GM12878 (cell line): ENCODE measurements at regions not wholly inside any gene's neighbourhood (a gene's known extent, or its start where the extent isn't known, plus 50 kb on each side); places are given as distances from the start of the nearest gene placed in this dataset.

ENCODE experiments used
- ATAC-seq: fragments of 200-7000 bp; cut with Tn5 transposase; 3 replicates; pipeline ENCODE4 v1.9.1; 2020; ENCODE audit warnings: mild to moderate bottlenecking, moderate library complexity
- BruUV-seq: library from RNA; stranded (reverse); fragments of 400-500 nt; replicated peaks from 2 replicates; lab custom pipeline; 2021; lab: Mats Ljungman, UMichigan
- CTCF ChIA-PET: fragments of 300-600 bp; sonication (Branson Sonifier 250); formaldehyde crosslinking; extraction: SDS; loops from one replicate; lab custom pipeline; 2021; ENCODE audit warnings: inconsistent platforms; lab: Yijun Ruan, JAX
- POLR2A ChIA-PET: fragments of 350-600 bp; formaldehyde crosslinking; extraction: SDS; loops from one replicate; lab custom pipeline; 2021; ENCODE audit warnings: inconsistent platforms; lab: Charles Lee
- RAD21 ChIA-PET: fragments of 300-600 bp; sonication (Branson Sonifier 250); formaldehyde crosslinking; loops from one replicate; lab custom pipeline; 2023; ENCODE audit warnings: antibody characterized with exemption; ENCODE audit not compliant: unreplicated experiment; lab: Charles Lee
- SMC1A ChIA-PET: fragments of 300-600 bp; sonication (Branson Sonifier 250); formaldehyde crosslinking; loops from one replicate; lab custom pipeline; 2023; ENCODE audit not compliant: unreplicated experiment, uncharacterized antibody; lab: Charles Lee
- DNase-seq: peaks from one replicate; pipeline ENCODE4 v3.0.0-alpha.2; 2011; ENCODE audit warnings: low read depth, low spot score
- FAIRE-seq: peaks from 3 replicates; lab custom pipeline; 2011; peaks lifted over from hg19 to GRCh38; lab: Jason Lieb, UNC
- H2AFZ ChIP-seq: 2 replicates; pipeline ENCODE4 v1.6.0; 2011; ENCODE audit warnings: low read depth, low read length, control low read depth; ENCODE audit not compliant: control insufficient read depth
- H3K27ac ChIP-seq: 2 replicates; pipeline ENCODE4 v1.5.1; 2011; ENCODE audit warnings: control low read depth; ENCODE audit not compliant: control insufficient read depth, insufficient read depth
- H3K27me3 ChIP-seq, 2 experiments: replicated peaks in 1 of 2; 2 replicates each; pipeline versions ENCODE4 v1.6.0 to v1.6.1; 2011; ENCODE audit warnings: low read length in 1 of 2; ENCODE audit not compliant: control insufficient read depth in 2 of 2, insufficient read depth in 2 of 2
- H3K36me3 ChIP-seq, 2 experiments: 2 replicates each; pipeline ENCODE4 v1.5.1; 2011; ENCODE audit warnings: low read length in 1 of 2; ENCODE audit not compliant: control insufficient read depth in 2 of 2, insufficient read depth in 2 of 2
- H3K4me1 ChIP-seq: 2 replicates; pipeline ENCODE4 v1.6.1; 2011; ENCODE audit warnings: mild to moderate bottlenecking, low read length, moderate library complexity, mixed read lengths; ENCODE audit not compliant: control insufficient read depth, insufficient read depth
- H3K4me2 ChIP-seq: 2 replicates; pipeline ENCODE4 v1.6.0; 2011; ENCODE audit warnings: control low read depth; ENCODE audit not compliant: control insufficient read depth, insufficient read depth
- H3K4me3 ChIP-seq: fragments of 200-600 bp; sonication (generic); 2 replicates; pipeline ENCODE4 v1.5.1; 2016
- H3K79me2 ChIP-seq: 2 replicates; pipeline ENCODE4 v1.6.0; 2011; ENCODE audit warnings: low read length; ENCODE audit not compliant: control insufficient read depth, insufficient read depth
- H3K9ac ChIP-seq: 2 replicates; pipeline ENCODE4 v1.8.0; 2011; ENCODE audit warnings: low read length, control low read depth, mixed read lengths; ENCODE audit not compliant: control insufficient read depth, insufficient read depth
- H3K9me3 ChIP-seq: replicated peaks from 3 replicates; pipeline ENCODE4 v1.5.1; 2011; ENCODE audit warnings: mild to moderate bottlenecking, low read length; ENCODE audit not compliant: control insufficient read depth, insufficient read depth
- H4K20me1 ChIP-seq: 2 replicates; pipeline ENCODE4 v1.6.0; 2011; ENCODE audit not compliant: control insufficient read depth, insufficient read depth
- BMI1 ChIP-seq: fragments of 450-650 bp; IDR thresholded peaks from 2 replicates; pipeline ENCODE4 v1.6.1; 2016; ENCODE audit warnings: mild to moderate bottlenecking, moderate library complexity, borderline replicate concordance
- CBFB ChIP-seq: IDR thresholded peaks from 2 replicates; pipeline ENCODE4 v1.6.1; 2016; ENCODE audit warnings: antibody characterized with exemption, low read depth
- CBX3 ChIP-seq: fragments of 200-600 bp; sonication (generic); IDR thresholded peaks from 2 replicates; pipeline ENCODE4 v1.6.1; 2016; ENCODE audit warnings: low read depth, borderline replicate concordance
- HDAC6 ChIP-seq: fragments of 200-600 bp; sonication (generic); IDR thresholded peaks from one replicate; pipeline ENCODE4 v1.8.0; 2017; ENCODE audit warnings: antibody characterized with exemption; ENCODE audit not compliant: unreplicated experiment
- HDGF ChIP-seq: fragments of 450-650 bp; IDR thresholded peaks from 2 replicates; pipeline ENCODE4 v1.6.1; 2016; ENCODE audit warnings: antibody characterized with exemption
- IKZF2 ChIP-seq, 2 experiments: fragments of 450-650 bp; IDR thresholded peaks; 2 replicates each; pipeline ENCODE4 v1.6.1; 2017; ENCODE audit warnings: mild to moderate bottlenecking in 2 of 2, moderate library complexity in 2 of 2
- IRF3 ChIP-seq: fragments of 450-650 bp; IDR thresholded peaks from 2 replicates; pipeline ENCODE4 v1.6.1; 2014; ENCODE audit warnings: mild to moderate bottlenecking
- MXI1 ChIP-seq: fragments of 150-350 bp; IDR thresholded peaks from 2 replicates; pipeline ENCODE4 v1.6.1; 2011; ENCODE audit warnings: low read depth, mild to moderate bottlenecking, inconsistent platforms, low read length, improper control_type of control experiment
- NR2F1 ChIP-seq: fragments of 450-650 bp; conservative IDR thresholded peaks from 2 replicates; pipeline ENCODE4 v1.6.1; 2017; ENCODE audit warnings: mild to moderate bottlenecking
- RAD21 ChIP-seq: IDR thresholded peaks from 2 replicates; pipeline ENCODE4 v1.6.1; 2011; ENCODE audit warnings: mild to moderate bottlenecking, low read depth, low read length, moderate library complexity; ENCODE audit not compliant: insufficient read depth
- RAD51 ChIP-seq: fragments of 450-650 bp; IDR thresholded peaks from 2 replicates; pipeline ENCODE4 v1.6.1; 2016; ENCODE audit warnings: moderate library complexity, mild to moderate bottlenecking, inconsistent platforms
- RELA ChIP-seq: fragments of 450-650 bp; IDR thresholded peaks from 2 replicates; pipeline ENCODE4 v1.8.0; 2014; ENCODE audit warnings: borderline replicate concordance; ENCODE audit not compliant: partially characterized antibody
- RFX5 ChIP-seq: IDR thresholded peaks from 2 replicates; pipeline ENCODE4 v1.6.1; 2011; ENCODE audit warnings: low read depth, low read length, improper control_type of control experiment
- SMAD1 ChIP-seq: fragments of 450-650 bp; IDR thresholded peaks from 2 replicates; pipeline ENCODE4 v1.6.1; 2018; ENCODE audit warnings: mild to moderate bottlenecking, low read depth; ENCODE audit not compliant: partially characterized antibody
- TCF12 ChIP-seq: IDR thresholded peaks from 2 replicates; pipeline ENCODE4 v1.6.1; 2011; ENCODE audit warnings: low read depth, mild to moderate bottlenecking, low read length
- YBX1 ChIP-seq: fragments of 450-650 bp; IDR thresholded peaks from 2 replicates; pipeline ENCODE4 v1.6.1; 2016; ENCODE audit warnings: antibody characterized with exemption
- ZBTB11 ChIP-seq: fragments of 450-650 bp; formaldehyde crosslinking; IDR thresholded peaks from 2 replicates; pipeline ENCODE4 v1.5.0; 2022; ENCODE audit warnings: mild to moderate bottlenecking, missing genetic modification characterization
- WGBS: methylation state at CpG from one replicate; pipeline ENCODE4 v1.1.6; 2016; ENCODE audit warnings: low lambda C conversion rate; ENCODE audit not compliant: insufficient replicate concordance, insufficient coverage; ENCODE audit errors: missing lambda C conversion rate; 5-methylcytosine and 5-hydroxymethylcytosine counted together
- in situ Hi-C: fragments of 300-500 bp; cut with MboI; formaldehyde crosslinking; loops from 9 replicates; pipeline ENCODE4 v1.14.3; 2018; ENCODE audit warnings: mixed read lengths
- intact Hi-C: fragments of 100-400 bp; cut with micrococcal nuclease; formaldehyde crosslinking; loops from one replicate; pipeline ENCODE4 v1.14.2; 2022; ENCODE audit not compliant: unreplicated experiment

- Histone ChIP-seq H3K9ac (no peak overlapping the region), H3K79me2 (no peaks in the 10 kb centered on the region), H4K20me1 (no peaks in the 10 kb centered on the region), H3K27me3 (no peaks in the 10 kb centered on the region), H3K27ac (no peak overlapping the region), H2AFZ (no peak overlapping the region), H3K4me1 (no peaks in the 10 kb centered on the region), H3K4me2 (no peak overlapping the region), H3K9me3 (no peaks in the 10 kb centered on the region), H3K4me3 (no peak overlapping the region), H3K36me3 (no peaks in the 10 kb centered on the region)
- RAD21 ChIA-PET: no interaction called here
- 0% methylated on average over 1 of the region's 1 CpG for WGBS
- ATAC-seq (no peak), DNase-seq (no peak), FAIRE-seq (no peak)
- intact Hi-C loops: no loop called here
- in situ Hi-C loops: no loop called here
- BruUV-seq: no TSS peak
- no peak for TF ChIP-seq CBX3
- TF ChIP-seq NR2F1: no peak
- no peak for TF ChIP-seq IKZF2 (IDR thresholded peaks at IDR 0.05)
- no peak for TF ChIP-seq RELA
- TF ChIP-seq IRF3: no peak
- TF ChIP-seq RFX5: no peak
- TF ChIP-seq YBX1: no peak
- no peak for TF ChIP-seq ZBTB11 (CRISPR knock-in tag)
- TF ChIP-seq MXI1: no peak
- no peak for TF ChIP-seq TCF12
- TF ChIP-seq HDAC6: no peak
- no peak for TF ChIP-seq BMI1
- no peak for TF ChIP-seq HDGF
- TF ChIP-seq RAD51: no peak
- no peak for TF ChIP-seq RAD21
- TF ChIP-seq CBFB: no peak
- no peak for TF ChIP-seq SMAD1
- SMC1A ChIA-PET: no interaction called here
- POLR2A ChIA-PET: no interaction called here
- CTCF ChIA-PET: no interaction called here
These were observed 58.6 kb upstream of the LIFR start for GRCh38 chr5:38615042-38615441.
